NCI-H146 treated with DMSO at 0.1 percent for 48 hours (cell line): ENCODE measurements at regions not wholly inside any gene's neighbourhood (a gene's known extent, or its start where the extent isn't known, plus 50 kb on each side); places are given as distances from the start of the nearest gene placed in this dataset.
"Not testable (repeated sequence)": the region's sequence is repeated elsewhere in the genome, so short reads cannot be mapped to it uniquely, and the experiment has no call there.

Experiments
- DNase-seq: peaks from one replicate; lab custom pipeline; 2025; ENCODE audit not compliant: unreplicated experiment; lab: John Stamatoyannopoulos, UW

DNA sequence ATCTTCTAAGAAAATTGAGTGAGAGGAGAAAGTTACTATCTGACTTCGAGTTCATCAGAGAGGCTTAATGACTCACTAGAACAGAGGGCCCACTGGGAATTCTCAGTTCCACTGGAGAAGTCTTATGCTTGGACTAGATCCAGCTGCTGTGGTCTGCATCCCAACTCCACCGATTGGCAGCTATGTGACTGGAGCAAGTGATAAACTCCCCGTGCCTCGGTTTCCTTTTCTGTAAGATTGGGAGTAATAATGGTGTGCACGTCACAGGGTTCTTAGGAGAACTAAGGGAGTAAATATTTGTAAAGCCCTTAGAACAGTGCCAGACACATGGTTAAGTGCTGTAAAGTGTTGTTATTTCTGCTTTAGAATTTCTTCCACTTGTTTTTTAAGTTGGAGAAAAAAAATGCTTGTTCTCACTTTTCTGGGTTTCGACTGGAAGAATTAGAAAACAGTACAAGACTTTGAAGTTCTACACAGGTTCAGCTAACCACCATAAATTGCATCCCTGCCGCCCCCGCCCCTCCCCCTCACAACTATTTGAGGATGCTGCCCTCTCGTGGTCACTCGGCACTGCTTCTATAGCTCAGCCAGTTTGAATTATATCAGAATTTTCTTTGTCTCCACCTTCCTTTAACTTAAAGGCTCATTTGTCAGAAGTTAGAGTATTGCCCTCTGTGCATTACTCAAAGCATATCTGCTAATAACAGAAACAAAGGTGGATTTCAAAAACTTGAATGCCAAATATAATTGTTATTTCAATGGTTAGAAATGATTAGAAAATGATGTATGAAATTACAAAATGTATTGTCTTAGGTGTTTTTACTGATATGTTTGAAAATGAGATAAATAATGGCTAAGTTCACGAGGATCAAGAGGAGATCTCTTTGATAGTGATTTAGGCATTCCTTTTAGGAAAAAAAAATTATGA is 95.0 kb upstream of the IFNGR1 start:
- peak; percentile 50 for DNase-seq

DNA sequence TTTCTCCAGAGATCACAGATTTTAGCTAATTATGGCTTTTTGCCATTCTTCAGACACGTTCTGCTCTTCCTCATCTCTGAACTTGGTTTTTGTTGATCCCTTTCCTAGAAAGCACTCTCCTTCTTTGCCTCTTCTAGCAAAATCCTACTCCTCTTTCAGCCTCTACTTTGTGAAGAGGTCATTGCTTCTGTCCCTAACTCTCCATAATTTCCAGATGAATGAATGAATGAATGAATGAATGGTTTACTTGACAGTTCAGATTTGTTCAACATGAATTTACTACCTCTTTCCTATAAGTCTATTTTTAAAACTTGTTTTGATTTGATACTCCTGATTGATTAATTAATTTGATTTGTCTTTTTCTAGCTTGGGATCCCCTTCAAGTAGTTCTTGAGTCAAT is 94.0 kb upstream of the IFNGR1 start:
- no peak for DNase-seq

DNA sequence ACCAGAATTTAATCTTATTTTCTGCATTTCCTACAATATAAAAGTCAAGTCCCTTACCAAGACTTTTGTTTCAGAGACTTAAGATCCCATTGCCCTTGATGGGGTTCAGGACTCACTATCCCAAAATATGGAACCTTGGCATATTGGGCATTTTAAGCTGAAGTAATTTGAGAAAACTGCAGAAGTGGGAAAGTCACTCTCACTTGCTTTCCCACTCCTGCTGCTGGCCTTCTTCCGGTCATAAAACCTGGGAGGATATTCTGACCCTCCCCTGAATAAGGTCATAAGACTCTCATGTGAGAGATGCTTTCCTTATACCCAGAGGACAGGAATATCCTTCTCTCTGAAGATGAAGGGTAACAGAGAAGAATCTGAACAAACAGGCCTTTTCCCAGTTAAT is 92.8 kb upstream of the IFNGR1 start:
- DNase-seq, result no peak

GRCh38 chr6:137309078-137309762 is 90.0 kb upstream of the IFNGR1 start:
- DNase-seq, result no peak

DNA sequence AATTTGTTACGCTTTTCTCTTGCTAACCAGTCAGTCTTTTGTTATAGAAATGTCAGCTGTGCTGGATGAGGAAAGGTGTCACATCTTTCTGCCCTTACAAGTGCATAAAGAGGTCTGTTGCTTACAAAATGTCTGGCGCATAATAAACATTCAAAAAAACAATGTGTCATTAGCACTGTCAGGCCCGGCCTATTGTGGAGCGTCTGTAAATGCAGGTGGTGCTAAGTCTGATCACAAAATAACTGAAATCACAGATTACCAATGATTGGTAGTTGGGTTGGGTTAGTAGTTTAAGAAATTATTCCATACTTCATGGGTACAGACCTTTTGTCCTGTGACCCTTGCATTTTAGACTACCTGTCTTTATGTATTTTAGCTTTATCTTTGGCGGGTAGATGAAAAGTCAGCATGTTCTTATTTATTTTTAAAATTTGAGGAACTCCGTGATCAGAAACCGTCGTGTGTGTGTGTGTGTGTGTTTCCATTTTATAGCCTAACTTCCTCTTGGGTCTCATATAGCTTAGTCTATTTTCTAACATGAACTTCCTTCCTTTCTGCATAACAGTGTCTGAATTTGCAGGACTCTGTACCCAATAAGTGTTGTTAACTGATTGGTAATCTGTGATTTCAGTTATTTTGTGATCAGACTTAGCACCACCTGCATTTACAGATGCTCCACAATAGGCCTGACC is 88.1 kb upstream of the IFNGR1 start:
- DNase-seq, result no peak

GRCh38 chr6:137305691-137306090 is 86.5 kb upstream of the IFNGR1 start:
- DNase-seq, result no peak

DNA sequence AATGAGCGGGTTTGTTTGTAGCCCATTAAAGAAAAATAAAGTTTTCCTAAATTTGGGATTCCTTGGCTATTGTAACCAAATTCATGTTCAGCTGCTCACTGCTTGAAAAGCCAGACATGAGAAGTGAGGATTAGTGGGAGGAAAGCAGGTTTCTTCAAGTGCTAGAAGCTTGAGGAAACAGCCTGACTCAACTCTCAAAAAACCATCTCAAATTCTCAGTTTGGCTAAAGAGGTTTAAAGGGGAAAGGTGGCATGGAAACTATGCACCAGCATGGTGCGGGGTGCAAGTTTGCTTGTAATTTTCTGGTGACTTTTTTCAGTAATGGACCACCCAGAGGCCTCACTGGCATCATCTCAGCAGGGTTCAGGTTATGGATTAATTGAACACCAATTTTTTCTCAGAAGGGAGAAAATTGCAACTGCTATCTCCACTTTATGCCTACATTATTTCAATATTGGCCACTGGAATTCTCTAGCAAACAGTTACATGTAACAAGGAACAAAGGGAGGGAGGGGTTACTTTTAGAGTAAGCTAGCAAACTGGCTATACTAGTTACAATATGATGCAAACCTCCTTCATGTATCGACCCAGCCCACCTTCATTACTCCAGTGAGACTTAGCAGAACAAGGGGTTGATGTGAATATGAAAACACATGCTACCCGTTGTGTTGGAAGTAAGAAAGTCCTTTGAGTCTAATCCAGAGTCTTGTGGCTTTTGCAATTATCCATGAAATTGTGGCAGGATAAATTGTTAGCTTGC is 85.0 kb upstream of the IFNGR1 start:
- no peak for DNase-seq

GRCh38 chr6:137303441-137303840 is 84.3 kb upstream of the IFNGR1 start:
- no peak for DNase-seq

DNA sequence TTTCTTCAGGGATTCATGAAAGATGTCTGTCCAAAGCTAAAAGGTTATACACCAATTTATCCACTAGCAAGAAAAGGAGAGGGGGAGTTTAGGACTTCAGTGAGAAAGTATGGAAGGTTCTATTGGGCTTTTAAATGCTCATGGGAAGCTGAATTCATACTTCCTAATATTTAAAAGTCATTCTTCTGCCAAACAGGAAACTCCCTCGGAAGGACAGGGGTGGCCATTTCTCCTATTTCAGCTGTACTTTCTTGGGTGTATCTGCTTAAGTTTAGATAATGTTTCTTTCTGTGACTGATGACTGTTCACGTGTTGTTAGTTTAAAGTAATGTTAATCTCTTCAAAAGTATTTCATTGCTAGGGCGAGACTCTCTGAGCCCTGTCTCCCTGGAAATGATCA is 80.5 kb upstream of the IFNGR1 start:
- DNase-seq, result no peak

GRCh38 chr6:137297887-137298286 is 78.7 kb upstream of the IFNGR1 start:
- DNase-seq, result no peak

- DNase-seq, result not testable (repeated sequence)
Measured at GRCh38 chr6:137292326-137292725, 73.1 kb upstream of the IFNGR1 start.

GRCh38 chr6:137291441-137291840 is 72.3 kb upstream of the IFNGR1 start:
- DNase-seq, result no peak

GRCh38 chr6:137290601-137291261 is 71.5 kb upstream of the IFNGR1 start:
- DNase-seq, result no peak

DNA sequence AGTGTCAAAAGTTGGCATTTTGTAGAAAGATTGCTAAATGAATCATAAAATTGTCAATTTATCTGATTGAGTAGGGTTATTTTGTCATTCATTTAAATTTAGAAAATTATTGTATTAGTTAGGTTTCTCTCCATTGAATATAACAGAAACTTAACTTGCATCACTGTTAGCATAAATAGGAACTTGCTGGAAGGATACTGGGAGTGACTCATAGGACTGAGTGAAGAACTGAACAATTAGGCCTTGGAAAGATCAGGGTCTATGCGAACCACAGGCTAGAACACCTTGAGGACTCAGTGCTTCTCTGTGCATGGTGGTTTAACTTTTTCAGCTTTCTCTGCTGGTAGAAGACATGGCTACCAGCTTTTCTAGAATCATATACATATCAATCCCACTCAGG is 67.7 kb upstream of the IFNGR1 start:
- DNase-seq, result no peak

DNA sequence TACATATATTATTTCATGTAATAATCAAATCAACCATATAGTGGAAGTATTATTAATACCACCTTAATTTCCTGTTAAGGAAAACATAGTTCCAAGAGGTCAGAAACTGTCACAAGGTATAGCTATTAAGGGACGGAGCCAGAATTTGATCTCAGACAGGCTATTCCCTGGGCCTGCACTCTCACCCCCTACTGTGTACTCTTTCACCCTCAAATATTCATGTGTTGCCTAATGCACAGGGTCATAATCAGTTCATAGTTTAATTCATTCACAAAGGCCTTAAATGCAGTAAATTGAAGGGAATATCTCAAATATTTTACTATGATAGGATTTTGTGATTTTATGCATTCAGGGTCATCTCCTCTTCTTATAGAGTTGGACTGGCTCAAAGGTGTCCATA is 67.2 kb upstream of the IFNGR1 start:
- DNase-seq, result no peak

GRCh38 chr6:137284811-137285110 is 65.6 kb upstream of the IFNGR1 start:
- DNase-seq, result no peak

DNA sequence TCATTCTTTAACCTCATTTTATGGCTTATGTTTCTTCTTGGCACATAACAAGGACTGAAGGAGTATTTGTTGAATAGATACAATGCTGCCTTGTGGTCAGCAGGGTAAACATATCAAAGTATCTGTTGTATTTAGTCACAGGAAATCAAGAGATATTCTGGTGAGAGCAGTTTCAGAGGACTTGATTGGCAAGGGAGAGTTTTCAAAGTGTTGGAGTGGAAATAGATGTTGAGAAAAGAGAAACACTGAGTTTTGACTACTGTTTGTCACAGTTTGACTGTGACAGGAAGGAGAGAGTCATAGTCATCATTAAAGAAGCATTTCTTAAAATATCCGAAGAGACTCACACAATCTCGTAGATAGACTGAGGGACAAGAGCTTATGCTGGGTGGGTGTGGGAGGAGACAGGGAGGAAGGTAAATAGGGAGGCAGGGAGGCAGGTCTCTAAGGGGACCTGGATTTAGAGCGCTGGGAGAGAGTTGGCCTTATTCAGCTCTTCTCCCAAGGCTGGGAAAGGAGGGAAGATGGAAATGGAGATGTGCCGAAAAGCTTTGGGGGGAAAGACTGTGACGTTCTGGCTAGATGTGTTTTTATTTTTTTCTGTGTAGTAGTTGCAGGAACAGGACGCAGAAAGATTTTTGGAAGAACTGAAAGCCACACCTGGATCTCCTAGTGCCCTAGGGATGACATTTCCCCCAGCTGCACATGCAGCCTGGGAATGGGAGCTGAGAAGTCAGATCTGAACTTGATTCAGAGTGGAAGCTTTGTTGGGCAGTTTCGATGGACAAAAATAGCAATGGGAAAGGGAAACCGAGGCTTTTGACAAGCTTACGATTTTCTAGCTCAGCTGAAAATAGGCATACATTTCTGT is 65.0 kb upstream of the IFNGR1 start:
- DNase-seq, result no peak

GRCh38 chr6:137283080-137283479 is 63.9 kb upstream of the IFNGR1 start:
- DNase-seq, result no peak

DNA sequence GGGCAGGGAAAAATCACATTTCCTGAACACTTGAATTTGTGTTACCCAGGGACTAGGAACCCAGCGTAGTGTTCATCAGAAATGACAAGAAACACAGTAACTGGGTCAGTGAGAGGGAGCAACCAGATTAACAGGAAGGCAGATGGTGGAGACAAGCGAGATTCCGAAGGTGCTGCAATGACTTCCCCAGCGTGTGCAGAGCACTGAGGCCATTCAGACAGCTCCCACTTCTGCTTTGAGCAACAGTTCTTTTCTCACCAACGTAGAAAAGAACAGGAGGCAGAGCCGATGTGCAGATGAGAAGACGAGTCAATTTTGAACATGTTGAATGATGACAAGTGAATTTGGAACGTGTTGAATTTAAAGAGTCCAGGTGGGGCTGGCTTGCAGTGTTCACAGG is 63.1 kb upstream of the IFNGR1 start:
- DNase-seq, result no peak

DNA sequence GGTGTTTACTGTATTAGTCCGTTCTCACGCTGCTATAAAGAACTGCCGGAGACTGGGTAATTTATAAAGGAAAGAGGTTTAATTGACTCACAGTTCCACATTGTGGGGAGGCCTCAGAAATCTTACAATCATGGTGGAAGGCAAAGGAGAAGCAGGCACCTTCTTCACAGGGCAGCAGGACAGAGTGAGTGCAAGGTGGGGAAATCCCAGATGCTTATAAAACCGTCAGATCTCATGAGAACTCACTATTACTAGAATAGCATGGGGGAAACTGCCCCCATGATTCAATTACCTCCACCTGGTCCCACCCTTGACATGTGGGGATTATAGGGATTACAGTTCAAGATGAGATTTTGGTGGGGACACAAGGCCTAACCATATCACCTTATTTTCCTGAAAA is 60.1 kb upstream of the IFNGR1 start:
- DNase-seq, result not testable (repeated sequence)
